ENCODE measurements at regions not wholly inside any gene's neighbourhood (a gene's known extent, or its start where the extent isn't known, plus 50 kb on each side); places are given as distances from the start of the nearest gene placed in this dataset.

DNA sequence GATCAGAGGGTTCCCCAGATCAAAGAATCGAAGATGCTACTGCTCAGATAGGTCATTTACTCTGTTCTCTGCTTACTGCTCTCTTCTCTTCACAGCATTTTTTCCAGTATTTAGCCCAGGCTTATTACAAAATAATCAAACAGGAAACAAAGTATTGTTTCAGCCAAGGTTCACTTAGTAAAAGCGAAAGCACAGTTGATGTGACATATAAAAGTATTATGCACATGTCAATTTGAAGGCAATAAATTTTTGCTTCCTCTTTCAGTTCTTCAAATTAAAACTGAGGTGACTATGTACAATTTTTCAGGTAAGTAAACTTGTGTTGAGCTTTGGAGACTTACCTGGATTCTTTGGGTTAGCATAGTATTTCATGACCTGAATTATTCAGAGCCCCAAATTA is 262.8 kb upstream of the CHST9 start:
- CTCF ChIA-PET = no interaction called here
- no peaks in the 10 kb centered on the region for H3K36me3 Mint-ChIP-seq (ENCODE audit: insufficient read depth, unreplicated experiment)
- H3K9me3 Mint-ChIP-seq (ENCODE audit: low read depth, unreplicated experiment) = no peaks in the 10 kb centered on the region
- TF ChIP-seq, protein P1, sequence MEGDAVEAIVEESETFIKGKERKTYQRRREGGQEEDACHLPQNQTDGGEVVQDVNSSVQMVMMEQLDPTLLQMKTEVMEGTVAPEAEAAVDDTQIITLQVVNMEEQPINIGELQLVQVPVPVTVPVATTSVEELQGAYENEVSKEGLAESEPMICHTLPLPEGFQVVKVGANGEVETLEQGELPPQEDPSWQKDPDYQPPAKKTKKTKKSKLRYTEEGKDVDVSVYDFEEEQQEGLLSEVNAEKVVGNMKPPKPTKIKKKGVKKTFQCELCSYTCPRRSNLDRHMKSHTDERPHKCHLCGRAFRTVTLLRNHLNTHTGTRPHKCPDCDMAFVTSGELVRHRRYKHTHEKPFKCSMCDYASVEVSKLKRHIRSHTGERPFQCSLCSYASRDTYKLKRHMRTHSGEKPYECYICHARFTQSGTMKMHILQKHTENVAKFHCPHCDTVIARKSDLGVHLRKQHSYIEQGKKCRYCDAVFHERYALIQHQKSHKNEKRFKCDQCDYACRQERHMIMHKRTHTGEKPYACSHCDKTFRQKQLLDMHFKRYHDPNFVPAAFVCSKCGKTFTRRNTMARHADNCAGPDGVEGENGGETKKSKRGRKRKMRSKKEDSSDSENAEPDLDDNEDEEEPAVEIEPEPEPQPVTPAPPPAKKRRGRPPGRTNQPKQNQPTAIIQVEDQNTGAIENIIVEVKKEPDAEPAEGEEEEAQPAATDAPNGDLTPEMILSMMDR (IDR thresholded peaks at IDR 0.05; ENCODE audit: unreplicated experiment) = no peak
- DNase-seq = no peak
- no peaks in the 10 kb centered on the region for H3K27me3 Mint-ChIP-seq (ENCODE audit: unreplicated experiment)
- H3K4me3 Mint-ChIP-seq (ENCODE audit: low read depth, unreplicated experiment) = no peak overlapping the region
- H3K4me1 Mint-ChIP-seq (ENCODE audit: low read depth, unreplicated experiment) = peaks cover 11% of the 10 kb centered on the region
- no TSS peak for BruUV-seq (replicated peaks)
- H3K27ac Mint-ChIP-seq (ENCODE audit: unreplicated experiment) = no peak overlapping the region
- intact Hi-C loops (cut with micrococcal nuclease; ENCODE audit: unreplicated experiment) = no loop called here

DNA sequence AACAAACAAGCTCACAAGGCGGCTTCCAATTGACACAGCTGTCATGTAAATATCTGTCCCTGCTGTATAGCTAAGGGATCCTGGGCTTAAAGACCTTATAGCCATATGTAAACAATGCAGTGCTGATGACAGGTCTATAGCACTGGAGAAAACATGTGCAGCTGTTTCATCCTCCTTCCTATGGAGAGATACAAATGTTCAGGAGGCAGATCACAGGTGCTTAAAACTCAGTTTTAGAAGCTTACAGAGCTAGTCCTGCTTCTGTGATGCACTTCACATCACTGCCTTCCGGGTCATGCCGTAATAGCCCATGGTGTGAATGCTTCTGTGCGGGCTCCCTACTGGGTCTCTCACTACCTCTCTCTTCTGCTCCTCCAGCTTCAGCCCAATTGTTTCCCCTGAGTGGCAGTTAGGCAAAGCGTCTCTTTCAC is 262.4 kb upstream of the CHST9 start:
- no peak for DNase-seq
- no peaks in the 10 kb centered on the region for H3K9me3 Mint-ChIP-seq (ENCODE audit: low read depth, unreplicated experiment)
- H3K36me3 Mint-ChIP-seq (ENCODE audit: insufficient read depth, unreplicated experiment) = no peaks in the 10 kb centered on the region
- BruUV-seq (replicated peaks) = no TSS peak
- intact Hi-C loops (cut with micrococcal nuclease; ENCODE audit: unreplicated experiment) = no loop called here
- no peak overlapping the region for H3K27ac Mint-ChIP-seq (ENCODE audit: unreplicated experiment)
- peaks cover 11% of the 10 kb centered on the region for H3K4me1 Mint-ChIP-seq (ENCODE audit: low read depth, unreplicated experiment)
- H3K4me3 Mint-ChIP-seq (ENCODE audit: low read depth, unreplicated experiment) = no peak overlapping the region
- CTCF ChIA-PET = no interaction called here
- TF ChIP-seq, protein P1 (IDR thresholded peaks at IDR 0.05; ENCODE audit: unreplicated experiment) = no peak
- no peaks in the 10 kb centered on the region for H3K27me3 Mint-ChIP-seq (ENCODE audit: unreplicated experiment)

DNA sequence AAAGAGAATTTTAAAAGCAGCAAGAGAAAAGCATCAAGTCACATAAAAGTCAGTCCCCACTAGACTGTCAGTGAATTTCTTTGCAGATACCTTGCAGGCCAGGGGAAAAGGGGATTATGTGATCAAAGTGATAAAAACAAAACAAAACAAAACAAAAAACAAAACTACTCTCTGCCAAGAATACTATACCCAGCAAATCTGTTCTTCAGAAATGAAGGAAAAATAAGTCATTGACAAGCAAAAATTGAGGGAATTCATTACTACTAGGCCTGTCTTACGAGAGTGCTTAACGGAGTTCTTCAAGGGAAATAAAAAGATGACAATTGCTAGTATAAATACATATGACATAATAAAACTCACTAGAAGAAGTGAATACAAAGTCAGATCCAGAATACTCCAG is 245.5 kb upstream of the CHST9 start:
- H3K36me3 Mint-ChIP-seq (ENCODE audit: insufficient read depth, unreplicated experiment) = no peaks in the 10 kb centered on the region
- BruUV-seq (replicated peaks) = no TSS peak
- peaks cover 9% of the 10 kb centered on the region for H3K4me1 Mint-ChIP-seq (ENCODE audit: low read depth, unreplicated experiment)
- no peaks in the 10 kb centered on the region for H3K9me3 Mint-ChIP-seq (ENCODE audit: low read depth, unreplicated experiment)
- H3K4me3 Mint-ChIP-seq (ENCODE audit: low read depth, unreplicated experiment) = no peak overlapping the region
- TF ChIP-seq, protein P1 (IDR thresholded peaks at IDR 0.05; ENCODE audit: unreplicated experiment) = no peak
- CTCF ChIA-PET = no interaction called here
- no peaks in the 10 kb centered on the region for H3K27me3 Mint-ChIP-seq (ENCODE audit: unreplicated experiment)
- intact Hi-C loops (cut with micrococcal nuclease; ENCODE audit: unreplicated experiment) = no loop called here
- no peak overlapping the region for H3K27ac Mint-ChIP-seq (ENCODE audit: unreplicated experiment)
- no peak for DNase-seq

DNA sequence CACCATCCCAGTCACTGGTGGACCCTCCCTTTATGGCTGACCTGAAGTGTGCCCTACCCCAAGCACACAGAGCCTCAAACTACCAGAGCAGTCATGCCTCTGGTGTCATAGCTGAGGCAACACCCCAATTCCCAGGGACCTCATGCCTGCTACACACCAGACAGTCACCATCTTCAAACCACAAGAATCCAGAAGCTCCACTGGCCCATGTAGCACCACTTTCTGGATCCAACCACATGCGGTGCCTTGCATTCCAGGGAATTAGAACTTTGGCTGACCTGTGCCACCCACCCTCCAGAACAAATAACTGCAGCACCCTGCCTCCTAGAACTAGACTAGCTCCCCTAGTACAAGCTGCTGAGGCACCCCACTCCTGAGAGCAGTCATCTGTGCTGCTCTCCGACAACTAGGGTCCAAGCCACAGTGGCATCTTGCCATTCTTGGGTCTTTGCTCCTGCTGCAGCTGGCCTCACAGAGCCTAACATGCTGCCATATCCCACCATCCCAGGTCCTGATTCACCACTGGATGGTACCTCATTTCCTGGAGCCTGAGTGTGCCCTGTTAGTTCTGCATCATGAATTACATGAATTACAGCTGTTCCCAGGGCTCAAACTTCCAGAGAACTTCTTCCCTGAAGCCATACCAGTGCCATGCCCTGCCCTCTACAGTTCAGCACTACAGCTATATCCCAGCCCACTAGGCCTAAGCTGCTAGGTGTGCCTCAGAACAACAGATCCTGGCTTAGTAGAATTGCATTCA is 243.8 kb upstream of the CHST9 start:
- Mint-ChIP-seq H3K36me3 (ENCODE audit: insufficient read depth, unreplicated experiment) (no peaks in the 10 kb centered on the region), H3K4me1 (ENCODE audit: low read depth, unreplicated experiment) (peaks cover 9% of the 10 kb centered on the region), H3K27me3 (ENCODE audit: unreplicated experiment) (no peaks in the 10 kb centered on the region), H3K27ac (ENCODE audit: unreplicated experiment) (no peak overlapping the region), H3K4me3 (ENCODE audit: low read depth, unreplicated experiment) (no peak overlapping the region), H3K9me3 (ENCODE audit: low read depth, unreplicated experiment) (no peaks in the 10 kb centered on the region)
- BruUV-seq (replicated peaks) = no TSS peak
- DNase-seq = no peak
- intact Hi-C loops (cut with micrococcal nuclease; ENCODE audit: unreplicated experiment) = loop anchor here (1.0 kb wide), 1 partner anchor 65 kb away; no protein-coding TSS in a partner anchor
- CTCF ChIA-PET = interaction anchor here (0.9 to 2.1 kb wide), 3 partner anchors 65 to 624 kb away, joined by 3 to 13 read pairs (median 4); no protein-coding TSS in a partner anchor
- TF ChIP-seq, protein P1 (IDR thresholded peaks at IDR 0.05; ENCODE audit: unreplicated experiment) = no peak

Data from Calu3 (cell line).